AG04450 (cell line): ENCODE measurements at regions not wholly inside any gene's neighbourhood (a gene's known extent, or its start where the extent isn't known, plus 50 kb on each side); places are given as distances from the start of the nearest gene placed in this dataset.

ENCODE experiments used
- CTCF ChIA-PET: fragments of 300-600, 350-600 bp; formaldehyde crosslinking; extraction: SDS; loops from one replicate; lab custom pipeline; 2022; ENCODE audit warnings: antibody characterized with exemption, inconsistent platforms; lab: Charles Lee
- POLR2A ChIA-PET: fragments of 350-600 bp; formaldehyde crosslinking; extraction: SDS; loops from one replicate; lab custom pipeline; 2021; ENCODE audit warnings: antibody characterized with exemption, inconsistent platforms; lab: Yijun Ruan, JAX
- DNase-seq: peaks from one replicate; pipeline ENCODE4 v3.0.0-alpha.2; 2011; ENCODE audit warnings: low read depth, low spot score
- H3K27ac ChIP-seq: one replicate; pipeline ENCODE4 v1.5.1; 2012; ENCODE audit warnings: low read depth, low read length, control low read depth
- H3K27me3 ChIP-seq: one replicate; pipeline ENCODE4 v1.6.0; 2012; ENCODE audit warnings: low read length; ENCODE audit not compliant: control insufficient read depth, insufficient read depth
- H3K4me3 ChIP-seq: 2 replicates; pipeline ENCODE4 v1.5.1; 2011; ENCODE audit warnings: mild to moderate bottlenecking, low read depth, low read length, control low read depth
- H3K9me3 ChIP-seq: 2 replicates; pipeline ENCODE4 v1.5.1; 2012; ENCODE audit warnings: low read length; ENCODE audit not compliant: control insufficient read depth, insufficient read depth
- TF ChIP-seq, protein P1 (sequence below): IDR thresholded peaks from 2 replicates; pipeline ENCODE4 v1.5.1; 2011; ENCODE audit warnings: low read depth, low read length, control low read depth, inconsistent platforms

GRCh38 chr7:12474035-12474434 lies 70.4 kb upstream of the VWDE start:
- no peak overlapping the region for H3K27ac ChIP-seq
- H3K9me3 ChIP-seq, result no peaks in the 10 kb centered on the region; the same call in 1 of the 2 replicates
- POLR2A ChIA-PET, result no interaction called here
- no peak for DNase-seq
- TF ChIP-seq, protein P1, sequence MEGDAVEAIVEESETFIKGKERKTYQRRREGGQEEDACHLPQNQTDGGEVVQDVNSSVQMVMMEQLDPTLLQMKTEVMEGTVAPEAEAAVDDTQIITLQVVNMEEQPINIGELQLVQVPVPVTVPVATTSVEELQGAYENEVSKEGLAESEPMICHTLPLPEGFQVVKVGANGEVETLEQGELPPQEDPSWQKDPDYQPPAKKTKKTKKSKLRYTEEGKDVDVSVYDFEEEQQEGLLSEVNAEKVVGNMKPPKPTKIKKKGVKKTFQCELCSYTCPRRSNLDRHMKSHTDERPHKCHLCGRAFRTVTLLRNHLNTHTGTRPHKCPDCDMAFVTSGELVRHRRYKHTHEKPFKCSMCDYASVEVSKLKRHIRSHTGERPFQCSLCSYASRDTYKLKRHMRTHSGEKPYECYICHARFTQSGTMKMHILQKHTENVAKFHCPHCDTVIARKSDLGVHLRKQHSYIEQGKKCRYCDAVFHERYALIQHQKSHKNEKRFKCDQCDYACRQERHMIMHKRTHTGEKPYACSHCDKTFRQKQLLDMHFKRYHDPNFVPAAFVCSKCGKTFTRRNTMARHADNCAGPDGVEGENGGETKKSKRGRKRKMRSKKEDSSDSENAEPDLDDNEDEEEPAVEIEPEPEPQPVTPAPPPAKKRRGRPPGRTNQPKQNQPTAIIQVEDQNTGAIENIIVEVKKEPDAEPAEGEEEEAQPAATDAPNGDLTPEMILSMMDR, result no peak
- CTCF ChIA-PET, result interaction anchor here (1.3 to 9.2 kb wide), 4 partner anchors 11 to 22 kb away, joined by 3 to 103 read pairs (median 46); no protein-coding TSS in a partner anchor
- H3K27me3 ChIP-seq, result no peaks in the 10 kb centered on the region
- no peak overlapping the region for H3K4me3 ChIP-seq

- ChIA-PET CTCF (interaction anchor here (0.6 to 9.2 kb wide), 8 partner anchors 10 to 86 kb away, joined by 3 to 103 read pairs (median 3); no protein-coding TSS in a partner anchor), POLR2A (no interaction called here)
- DNase-seq, result no peak
- Histone ChIP-seq H3K4me3 (no peak overlapping the region), H3K9me3 (no peaks in the 10 kb centered on the region; the same call in 1 of the 2 replicates), H3K27ac (no peak overlapping the region), H3K27me3 (no peaks in the 10 kb centered on the region)
- TF ChIP-seq, protein P1, result no peak
Measured at GRCh38 chr7:12475362-12476063, 71.8 kb upstream of the VWDE start.

DNA sequence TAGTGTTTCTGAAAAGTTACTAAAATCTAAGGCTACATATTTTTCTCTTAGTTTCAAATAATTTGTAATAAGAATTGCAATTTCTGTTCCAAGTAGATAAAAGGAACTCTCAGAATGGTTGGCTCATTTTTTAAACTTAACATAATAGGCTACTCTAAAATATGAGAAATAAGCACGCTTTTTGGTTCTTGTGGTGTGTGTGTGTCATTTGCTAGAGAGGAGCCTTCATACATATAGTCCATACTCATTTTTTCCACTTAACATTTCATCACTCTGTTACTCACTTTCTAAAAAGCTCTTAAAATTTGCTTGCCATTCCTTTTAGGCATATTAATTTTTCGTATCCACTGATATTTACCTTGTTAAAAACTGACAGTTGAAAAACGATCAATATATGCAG lies 74.0 kb upstream of the VWDE start:
- DNase-seq, result no peak
- Histone ChIP-seq H3K9me3 (no peaks in the 10 kb centered on the region), H3K27me3 (no peaks in the 10 kb centered on the region), H3K4me3 (no peak overlapping the region), H3K27ac (no peak overlapping the region)
- POLR2A ChIA-PET, result no interaction called here
- CTCF ChIA-PET, result interaction anchor here (3.2 to 9.2 kb wide), 2 partner anchors 13 to 18 kb away, joined by 32 to 90 read pairs; no protein-coding TSS in a partner anchor
- TF ChIP-seq, protein P1, result no peak

- Histone ChIP-seq H3K27me3 (no peaks in the 10 kb centered on the region), H3K4me3 (no peak overlapping the region), H3K27ac (no peak overlapping the region), H3K9me3 (no peaks in the 10 kb centered on the region)
- ChIA-PET POLR2A (no interaction called here), CTCF (interaction anchor here (1.2 to 7.2 kb wide), 2 partner anchors 23 kb away, joined by 6 to 147 read pairs; no protein-coding TSS in a partner anchor)
- TF ChIP-seq, protein P1, result no peak
- no peak for DNase-seq
Measured at GRCh38 chr7:12481722-12482121, 78.1 kb upstream of the VWDE start.

GRCh38 chr7:12485845-12486244 lies 82.2 kb upstream of the VWDE start:
- no peaks in the 10 kb centered on the region for H3K27me3 ChIP-seq
- POLR2A ChIA-PET, result no interaction called here
- H3K9me3 ChIP-seq, result no peaks in the 10 kb centered on the region
- CTCF ChIA-PET, result interaction anchor here (1.1 to 7.2 kb wide), 2 partner anchors 11 to 27 kb away, joined by 3 to 147 read pairs; no protein-coding TSS in a partner anchor
- H3K27ac ChIP-seq, result no peak overlapping the region
- H3K4me3 ChIP-seq, result no peak overlapping the region
- DNase-seq, result no peak
- TF ChIP-seq, protein P1, result no peak
